ENCODE measurements at regions not wholly inside any gene's neighbourhood (a gene's known extent, or its start where the extent isn't known, plus 50 kb on each side); places are given as distances from the start of the nearest gene placed in this dataset.
"Not testable (repeated sequence)": the region's sequence is repeated elsewhere in the genome, so short reads cannot be mapped to it uniquely, and the experiment has no call there.

DNA sequence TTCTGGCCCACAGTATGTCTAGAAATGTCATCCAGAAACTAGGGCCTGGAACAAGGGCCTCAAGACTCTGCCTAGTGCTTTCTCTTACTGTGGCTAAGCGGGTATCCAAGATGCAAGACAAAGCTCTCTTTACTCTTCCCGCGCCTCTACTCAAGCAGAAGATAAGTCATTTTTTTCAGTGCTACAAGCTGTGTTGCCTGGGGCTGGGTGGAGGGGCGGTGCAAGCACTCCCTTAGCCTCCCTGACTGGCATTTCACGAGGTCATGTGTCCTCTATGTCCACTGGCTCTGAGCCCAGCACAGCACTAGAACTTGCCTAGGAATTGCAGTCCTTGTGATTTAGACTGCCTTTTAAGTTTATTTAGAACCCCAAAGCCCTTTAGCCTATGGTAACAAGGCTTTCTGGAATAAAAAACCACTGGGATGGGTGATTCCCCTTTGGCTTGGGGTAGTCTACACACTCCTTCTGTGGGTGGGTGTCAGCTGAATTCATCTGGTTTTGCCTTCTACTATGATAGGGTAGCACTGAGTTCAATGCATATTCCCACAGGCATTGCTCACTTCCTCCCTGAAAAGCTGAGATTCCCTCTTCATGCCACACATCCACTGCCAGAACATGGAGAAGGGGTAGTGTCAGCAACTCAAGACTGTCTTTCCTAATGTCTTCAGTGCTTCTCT is 371.8 kb upstream of the KCND2 start:
- no peak for DNase-seq

DNA sequence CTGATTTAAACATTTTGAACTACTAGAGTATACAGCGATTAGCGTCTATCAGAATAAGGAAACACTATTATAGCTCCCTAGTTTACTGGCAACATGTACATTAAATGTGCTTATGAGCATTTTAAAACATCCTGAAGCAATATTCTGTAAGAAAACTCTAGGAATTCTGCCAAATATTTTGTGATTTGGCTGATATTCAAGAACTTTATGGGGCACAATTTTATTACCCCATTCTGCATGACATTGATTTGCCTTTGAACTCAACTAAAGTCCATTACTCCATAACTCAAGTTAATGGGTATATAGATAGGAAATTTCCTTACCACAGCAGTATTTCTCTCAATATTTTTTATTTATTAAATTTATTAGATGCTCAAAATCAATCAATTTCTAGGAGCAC is 369.9 kb upstream of the KCND2 start:
- DNase-seq = no peak

DNA sequence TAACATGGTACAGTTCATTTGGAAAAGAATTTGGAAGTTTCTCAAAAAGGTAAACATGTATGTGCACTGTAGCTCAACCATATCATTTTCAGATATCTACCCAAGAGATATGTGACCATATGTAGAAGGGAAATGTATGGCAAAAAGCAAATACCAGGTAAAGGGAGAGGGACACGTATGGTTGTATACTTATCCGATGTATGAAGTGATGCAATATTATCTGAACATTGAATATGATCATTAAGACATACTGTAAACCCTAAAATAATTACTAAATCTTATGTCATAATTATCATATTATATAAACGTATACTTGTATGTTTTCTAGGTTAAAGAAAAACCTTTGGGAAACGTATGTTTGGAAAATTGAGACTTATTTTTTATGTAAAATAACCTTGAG is 367.5 kb upstream of the KCND2 start:
- no peak for DNase-seq

DNA sequence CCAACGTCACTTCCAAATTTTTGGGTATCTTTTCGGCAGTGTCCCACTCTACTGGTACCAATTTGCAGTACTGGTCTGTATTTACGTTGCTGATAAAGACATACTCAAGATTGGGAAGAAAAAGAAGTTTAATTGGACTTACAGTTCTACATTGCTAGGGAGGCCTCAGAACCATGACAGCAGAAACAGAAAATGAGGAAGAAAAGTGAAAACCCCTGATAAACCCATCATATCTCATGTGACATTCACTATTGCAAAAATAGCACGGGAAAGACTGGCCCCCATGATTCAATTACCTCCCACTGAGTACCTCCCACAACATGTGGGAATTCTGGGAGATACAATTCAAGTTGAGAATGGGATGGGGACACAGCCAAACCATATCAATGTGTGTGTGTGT is 364.0 kb upstream of the KCND2 start:
- no peak for DNase-seq

DNA sequence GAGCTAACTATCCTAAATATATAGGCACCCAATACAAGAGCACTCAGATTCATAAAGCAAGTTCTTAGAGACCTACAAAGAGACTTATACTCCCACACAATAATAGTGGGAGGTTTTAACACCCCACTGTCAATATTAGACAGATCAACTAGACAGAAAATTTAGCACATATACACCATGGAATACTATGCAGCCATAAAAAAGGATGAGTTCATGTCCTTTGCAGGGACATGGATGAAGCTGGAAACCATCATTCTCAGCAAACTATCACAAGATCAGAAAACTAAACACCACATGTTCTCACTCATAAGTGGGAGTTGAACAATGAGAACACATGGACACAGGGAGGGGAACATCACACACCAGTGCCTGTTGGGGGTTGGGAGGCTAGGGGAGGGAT is 358.9 kb upstream of the KCND2 start:
- not testable (repeated sequence) for DNase-seq

DNA sequence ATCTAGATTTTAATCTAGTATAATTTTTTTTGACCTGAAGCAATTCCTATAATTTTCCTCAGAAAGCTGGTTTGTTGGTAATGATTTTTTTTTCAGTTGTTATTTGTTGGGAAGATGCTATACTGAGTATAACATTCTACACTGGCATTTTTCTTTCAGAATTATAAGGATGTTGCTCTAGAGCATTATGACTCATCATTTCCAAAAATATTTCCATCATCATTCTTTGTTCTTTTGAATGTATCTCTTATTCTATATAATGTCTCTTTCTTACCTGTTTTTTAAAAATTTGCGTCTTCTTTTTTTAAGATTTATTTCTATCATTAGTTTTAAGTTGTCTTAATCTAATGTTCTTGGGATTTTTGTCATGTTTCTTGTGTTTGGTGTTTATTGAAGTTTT is 356.5 kb upstream of the KCND2 start:
- DNase-seq = no peak

DNA sequence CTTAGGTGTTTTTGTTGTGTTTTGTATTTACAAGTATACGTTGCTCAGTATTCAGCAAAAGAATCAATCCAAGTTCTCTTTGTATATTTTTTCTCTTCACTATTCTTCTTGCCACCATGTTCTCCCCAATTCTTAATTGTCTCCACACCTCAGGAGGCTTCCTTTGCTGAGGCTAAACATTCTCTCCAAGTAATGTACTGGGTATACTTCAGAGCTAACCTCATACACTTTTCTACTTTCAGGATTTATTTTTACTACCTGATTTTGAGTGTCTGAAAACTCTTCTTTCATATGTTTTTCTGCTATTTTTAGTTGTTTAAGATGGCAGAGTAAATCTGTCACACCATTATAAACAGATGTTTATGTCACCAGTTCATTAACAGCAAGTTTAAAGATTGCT is 354.8 kb upstream of the KCND2 start:
- DNase-seq = no peak

DNA sequence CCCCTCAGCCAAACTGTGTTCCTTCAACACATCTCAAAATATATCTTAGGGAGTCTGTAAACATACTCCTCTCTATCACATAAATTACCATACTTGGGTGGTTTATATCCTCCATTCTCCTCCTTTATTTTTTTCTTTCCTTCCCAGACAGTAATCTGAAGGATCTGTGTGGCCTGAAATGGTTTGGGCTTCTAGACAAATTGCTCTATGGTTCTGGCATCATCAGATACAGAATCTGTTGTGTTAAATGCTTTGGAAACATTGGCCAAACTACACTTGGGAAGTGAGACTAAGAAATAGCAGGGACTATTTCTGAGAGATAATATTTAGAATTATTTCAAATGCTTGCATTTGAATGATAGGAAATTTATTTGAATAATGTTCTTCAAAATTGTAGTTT is 353.0 kb upstream of the KCND2 start:
- no peak for DNase-seq

DNA sequence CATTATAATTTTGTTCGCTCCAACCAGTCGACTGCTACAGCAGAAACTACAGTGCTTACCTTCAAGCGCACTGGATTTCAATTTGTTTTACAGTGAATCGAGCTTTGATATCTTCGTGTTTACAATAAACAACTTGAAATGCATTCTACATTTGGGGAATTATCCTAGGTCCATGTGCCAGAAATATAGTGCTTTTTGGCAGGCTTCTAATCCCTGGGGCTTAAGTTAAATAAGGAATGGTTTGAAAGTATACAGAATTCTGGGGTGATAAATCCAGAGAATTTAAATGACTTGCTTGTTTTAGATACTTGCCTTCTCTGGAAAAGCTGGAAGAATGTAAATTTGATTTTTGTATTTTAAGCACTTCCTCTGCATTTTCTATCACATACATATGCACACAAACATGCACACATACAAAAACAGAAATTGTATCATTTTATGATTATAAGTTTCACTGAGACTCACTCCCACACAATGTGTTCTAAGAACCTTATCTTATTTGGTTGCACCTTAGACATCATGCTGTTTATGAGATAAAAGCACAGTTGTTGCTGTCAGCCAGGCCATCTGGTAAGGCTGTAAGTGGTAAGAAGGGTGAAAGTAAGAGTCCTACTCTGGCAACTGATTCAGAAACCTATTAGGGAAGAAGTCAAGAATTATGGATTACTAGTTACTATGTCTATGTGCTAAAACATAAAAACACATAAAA is 347.2 kb upstream of the KCND2 start:
- no peak for DNase-seq

DNA sequence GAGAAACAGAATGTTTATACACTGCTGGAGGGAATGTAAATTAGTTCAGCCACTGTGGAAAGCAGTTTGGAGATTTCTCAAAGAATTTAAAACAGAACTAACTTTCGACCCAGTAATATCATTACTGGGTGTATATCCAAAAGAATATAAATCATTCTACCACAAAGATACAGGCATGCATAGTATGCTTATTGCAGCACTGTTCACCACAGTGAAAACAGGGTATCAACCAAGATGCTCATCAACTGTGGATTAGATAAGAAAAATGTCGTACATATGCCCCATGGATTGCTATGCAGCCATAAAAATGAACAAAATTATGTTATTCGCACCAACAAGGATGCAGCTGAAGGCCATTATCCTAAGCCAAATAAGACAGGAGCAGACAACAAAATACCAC is 343.1 kb upstream of the KCND2 start:
- no peak for DNase-seq

DNA sequence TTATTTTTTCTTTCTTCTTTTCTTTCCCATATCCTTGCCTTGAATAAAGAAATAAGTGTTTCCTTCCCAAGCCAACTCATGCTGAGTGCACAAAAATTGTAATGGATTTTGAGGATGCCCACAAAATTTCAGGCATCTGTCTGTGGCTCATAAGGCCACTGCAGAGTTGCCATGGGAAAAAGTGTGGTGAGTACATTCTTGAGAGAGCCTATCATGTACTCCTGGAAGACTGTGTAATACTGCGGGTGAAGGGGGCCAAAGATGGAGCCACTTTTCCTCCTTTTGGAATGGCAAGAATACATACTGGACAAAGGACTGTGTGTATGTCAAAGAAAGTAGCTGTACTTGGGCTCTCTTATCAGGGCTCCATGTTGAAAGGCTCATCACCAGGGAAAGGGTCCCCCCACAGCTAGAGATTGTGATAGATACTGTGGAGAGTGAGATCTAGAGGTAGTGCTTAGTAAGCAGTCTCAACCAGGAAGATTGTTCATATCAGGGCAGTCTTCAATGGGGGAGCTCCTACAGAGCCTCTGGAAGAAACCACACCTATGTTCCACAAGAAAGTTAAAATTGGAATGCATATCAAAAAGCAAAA is 341.6 kb upstream of the KCND2 start:
- no peak for DNase-seq

DNA sequence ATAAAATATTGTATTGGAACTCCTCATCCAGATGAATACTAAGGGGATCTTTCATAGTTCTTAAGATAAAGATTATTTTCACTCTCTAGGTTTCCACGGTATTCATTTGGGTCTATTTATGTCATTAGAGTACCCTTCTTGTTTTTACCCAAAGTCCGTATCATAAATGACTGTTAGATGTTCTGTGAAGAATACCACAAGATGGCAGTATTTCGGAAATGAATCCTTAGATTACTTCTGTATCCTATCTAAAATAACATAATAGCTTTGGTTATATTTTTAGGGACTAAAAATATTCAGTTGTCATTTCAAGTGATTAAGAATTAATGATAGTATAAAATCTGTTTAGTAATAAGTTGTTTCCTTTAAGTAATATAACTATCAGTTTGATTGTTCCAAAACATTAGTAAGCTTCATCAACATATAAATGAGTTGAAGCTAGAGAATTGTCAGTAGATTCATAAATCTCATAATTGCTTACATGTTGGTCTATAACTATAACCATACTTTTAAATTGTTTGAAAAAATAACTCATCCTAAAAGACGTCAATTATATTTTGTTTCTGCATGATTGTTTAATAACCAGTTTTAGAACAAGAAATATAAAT is 337.5 kb upstream of the KCND2 start:
- DNase-seq = no peak

DNA sequence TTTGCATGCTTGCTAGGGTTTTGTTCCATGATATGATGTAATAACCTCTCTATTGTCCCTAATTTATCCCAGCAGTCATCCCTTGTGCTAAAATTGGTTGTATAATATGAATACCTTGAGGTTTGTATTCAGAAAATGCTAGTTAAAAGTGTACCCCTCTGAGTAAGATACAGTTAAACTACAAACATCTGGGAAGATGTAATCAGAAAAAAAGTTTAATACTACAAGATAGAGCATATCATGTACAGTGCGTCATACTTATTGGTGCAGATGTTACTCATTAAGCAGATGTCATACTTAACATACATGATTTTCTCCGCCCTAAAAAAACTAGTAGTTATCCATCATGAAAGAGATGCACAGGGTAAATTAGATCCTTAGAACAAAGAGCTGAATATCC is 336.1 kb upstream of the KCND2 start:
- no peak for DNase-seq

DNA sequence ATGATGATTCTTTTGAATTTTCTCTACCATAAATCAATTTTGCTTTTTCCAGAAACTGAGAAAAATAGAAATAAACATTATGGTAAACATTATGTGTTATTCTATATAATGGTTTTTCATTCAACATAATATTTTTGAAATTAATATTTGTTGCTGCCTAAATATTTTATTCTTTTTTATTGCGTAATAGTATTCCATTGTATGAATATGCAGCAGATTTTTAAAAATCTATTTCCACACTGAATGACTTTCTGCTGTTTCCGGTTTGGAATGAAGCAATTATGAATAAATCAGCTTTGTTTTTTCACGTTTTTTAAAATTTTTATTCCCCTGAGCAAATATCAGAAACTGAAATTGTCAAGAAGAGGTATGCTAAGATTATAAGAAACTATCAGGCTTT is 335.2 kb upstream of the KCND2 start:
- no peak for DNase-seq

DNA sequence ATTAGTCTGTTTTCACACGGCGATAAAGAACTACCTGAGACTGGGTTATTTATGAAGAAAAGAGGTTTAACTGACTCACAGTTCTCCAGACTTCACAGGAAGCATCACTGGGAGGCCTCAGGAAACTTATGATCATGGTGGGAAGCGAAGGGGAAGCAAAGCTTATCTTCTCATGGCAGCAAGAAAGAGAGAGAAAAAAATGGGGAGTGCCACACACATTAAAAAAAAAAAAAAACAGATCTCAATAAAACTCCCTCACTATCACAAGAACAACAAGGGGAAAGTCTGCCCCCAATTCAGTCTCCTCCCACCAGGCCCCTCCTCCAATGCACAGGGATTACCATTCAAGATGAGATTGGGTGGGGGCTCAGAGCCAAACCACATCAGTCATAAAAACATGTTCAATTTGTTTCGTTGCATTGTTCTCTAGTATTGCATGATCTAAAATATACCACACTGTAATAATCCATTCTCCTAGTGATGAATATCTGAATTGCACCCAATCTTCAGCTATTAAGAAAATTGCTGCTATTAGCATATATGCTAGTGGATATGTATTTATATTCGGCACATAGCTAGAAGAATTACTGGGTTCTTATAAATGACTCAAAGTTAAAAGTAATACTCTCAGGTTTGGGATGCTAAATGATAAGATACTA is 328.9 kb upstream of the KCND2 start:
- DNase-seq = no peak

DNA sequence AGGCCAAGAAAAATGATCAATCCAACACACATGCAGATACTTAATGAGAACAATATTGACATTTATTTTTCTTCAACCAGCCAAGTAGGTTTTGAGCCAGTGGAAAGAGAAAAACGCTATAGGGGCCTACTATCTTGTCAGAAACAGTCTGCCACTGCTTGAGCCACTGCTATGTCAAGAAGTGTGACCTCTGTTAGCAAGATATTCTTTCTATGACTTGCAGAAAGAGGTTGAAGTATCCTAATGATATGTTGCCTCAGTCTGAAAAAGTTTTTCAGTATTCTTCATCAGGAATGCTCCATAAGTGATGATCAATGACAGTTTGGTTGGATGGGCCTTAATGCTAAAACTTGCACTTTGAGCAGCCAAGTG is 328.4 kb upstream of the KCND2 start:
- DNase-seq = no peak

DNA sequence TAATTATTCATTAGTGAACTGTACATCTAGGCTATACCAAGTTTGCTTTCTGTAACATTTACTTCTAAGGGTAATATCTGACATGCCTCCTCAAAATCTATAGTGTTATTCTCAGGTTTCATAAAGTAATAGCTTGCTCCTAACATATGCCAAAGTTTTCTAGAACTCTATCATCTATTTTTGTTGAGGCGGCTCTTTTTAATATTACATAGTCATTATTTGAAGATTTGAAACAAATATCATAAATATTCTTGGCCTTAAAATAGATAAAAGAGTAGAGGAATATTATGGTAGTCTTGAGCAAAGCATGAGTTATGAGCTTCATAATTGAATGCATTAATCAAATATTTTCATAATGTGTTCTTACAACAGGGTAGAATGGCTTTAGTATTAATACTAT is 327.2 kb upstream of the KCND2 start:
- DNase-seq = no peak

DNA sequence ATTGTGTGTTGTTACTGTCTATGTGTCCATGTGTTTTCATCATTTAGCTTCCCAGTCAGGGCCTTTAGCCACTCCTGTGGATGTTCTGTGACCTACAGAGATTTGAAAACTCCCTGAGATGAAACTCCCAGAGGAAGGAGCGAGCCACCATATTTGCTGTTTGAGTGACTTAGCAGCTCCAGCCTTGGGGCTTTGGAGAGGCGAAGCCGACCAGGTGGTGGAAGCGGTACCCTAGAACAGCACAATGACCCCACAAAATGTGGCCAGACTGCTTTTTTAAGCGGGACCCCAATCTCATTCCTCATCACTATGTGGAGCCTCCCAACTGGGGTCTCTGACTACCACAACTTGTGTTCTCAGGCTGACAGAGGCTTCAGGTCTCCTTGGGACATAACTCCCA is 323.9 kb upstream of the KCND2 start:
- DNase-seq = no peak

DNA sequence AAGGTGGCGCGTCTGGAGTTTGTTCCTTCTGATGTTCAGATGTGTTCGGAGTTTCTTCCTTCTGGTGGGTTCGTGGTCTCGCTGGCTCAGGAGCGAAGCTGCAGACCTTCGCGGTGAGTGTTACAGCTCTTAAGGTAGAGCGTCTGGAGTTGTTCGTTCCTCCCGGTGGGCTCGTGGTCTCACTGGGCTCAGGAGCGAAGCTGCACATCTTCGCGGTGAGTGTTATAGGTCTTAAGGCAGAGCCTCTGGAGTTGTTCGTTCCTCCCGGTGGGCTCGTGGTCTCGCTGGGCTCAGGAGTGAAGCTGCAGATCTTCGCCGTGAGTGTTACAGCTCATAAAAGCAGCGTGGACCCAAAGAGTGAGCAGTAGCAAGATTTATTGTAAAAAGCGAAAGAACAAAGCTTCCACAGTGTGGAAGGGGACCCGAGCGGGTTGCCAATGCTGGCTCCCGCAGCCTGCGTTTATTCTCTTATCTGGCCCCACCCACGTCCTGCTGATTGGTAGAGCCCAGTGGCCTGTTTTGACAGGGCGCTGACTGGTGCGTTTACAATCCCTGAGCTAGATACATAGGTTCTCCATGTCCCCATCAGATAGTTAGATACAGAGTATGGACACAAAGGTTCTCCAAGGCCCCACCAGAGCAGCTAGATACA is 322.5 kb upstream of the KCND2 start:
- DNase-seq = not testable (repeated sequence)

DNA sequence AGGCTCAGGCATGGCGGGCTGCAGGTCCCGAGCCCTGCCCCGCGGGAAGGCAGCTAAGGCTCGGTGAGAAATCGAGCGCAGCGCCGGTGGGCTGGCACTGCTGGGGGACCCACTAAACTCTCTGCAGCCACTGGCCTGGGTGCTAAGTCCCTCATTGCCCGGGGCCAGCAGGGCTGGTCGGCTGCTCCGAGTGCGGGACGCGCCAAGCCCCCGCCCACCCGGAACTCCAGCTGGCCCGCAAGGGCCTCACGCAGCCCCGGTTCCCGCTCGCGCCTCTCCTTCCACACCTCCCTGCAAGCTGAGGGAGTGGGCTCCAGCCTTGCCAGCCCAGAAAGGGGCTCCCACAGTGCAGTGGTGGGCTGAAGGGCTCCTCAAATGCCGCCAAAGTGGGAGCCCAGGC is 321.4 kb upstream of the KCND2 start:
- DNase-seq = not testable (repeated sequence)

DNA sequence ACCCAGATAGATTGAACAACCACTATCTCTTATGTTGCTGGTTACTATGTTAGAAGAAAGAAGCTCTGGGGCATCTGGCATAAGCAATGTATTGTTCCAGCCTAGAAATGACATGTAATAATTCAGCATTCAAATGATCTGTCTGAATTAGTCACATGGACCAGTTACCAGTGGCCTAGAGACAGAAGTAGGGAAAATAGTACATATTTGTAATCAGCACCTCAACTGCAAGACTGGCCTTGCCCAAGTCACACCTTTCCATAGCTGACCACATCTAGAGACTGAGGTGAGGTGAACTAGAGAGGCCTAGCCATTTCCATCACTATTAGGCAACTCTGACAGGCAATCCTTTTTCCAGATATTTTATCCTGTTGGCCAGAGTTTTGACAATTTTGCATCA is 315.6 kb upstream of the KCND2 start:
- no peak for DNase-seq

DNA sequence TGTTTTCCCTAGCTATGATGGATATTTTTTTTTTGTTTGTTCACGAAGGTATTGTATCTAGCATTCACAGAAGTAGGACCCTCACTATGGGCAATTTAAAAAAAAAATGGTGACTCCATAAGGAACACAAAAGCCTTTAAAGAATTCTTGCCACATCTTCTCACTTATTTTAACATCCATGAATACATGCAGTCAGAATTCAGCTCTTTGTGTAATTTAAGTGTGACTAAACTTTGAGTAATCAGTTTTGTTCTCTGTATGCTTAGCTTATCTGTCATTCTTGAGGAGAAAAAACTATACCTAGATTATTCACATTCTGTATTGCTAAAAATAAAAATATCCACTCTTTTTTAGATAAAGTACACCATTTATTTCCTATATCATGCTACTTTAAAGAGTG is 313.2 kb upstream of the KCND2 start:
- DNase-seq = no peak

DNA sequence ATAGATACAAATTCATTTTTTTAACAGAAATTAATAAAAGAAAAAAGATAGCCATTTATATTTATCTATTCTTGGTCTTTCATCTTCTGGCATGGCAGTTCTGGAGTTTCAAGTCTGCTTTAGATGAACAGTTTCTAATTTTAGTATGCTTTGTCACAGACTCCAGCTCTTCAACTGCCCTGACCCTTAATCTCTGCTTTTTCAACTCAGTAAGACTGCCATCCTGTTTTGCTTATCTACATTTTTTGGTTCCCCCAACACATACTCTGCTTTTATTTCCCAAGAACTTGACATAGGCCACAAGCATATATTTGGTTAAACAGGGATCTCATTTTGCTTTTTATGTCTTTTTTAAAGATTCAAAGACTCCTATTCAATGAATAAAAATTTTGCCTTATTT is 309.3 kb upstream of the KCND2 start:
- no peak for DNase-seq
